ENCODE measurements at regions not wholly inside any gene's neighbourhood (a gene's known extent, or its start where the extent isn't known, plus 50 kb on each side); places are given as distances from the start of the nearest gene placed in this dataset.

GRCh38 chr11:38971141-38971540 is 2373.1 kb upstream of the RAG2 start (continued):
- TF ChIP-seq, protein P1, sequence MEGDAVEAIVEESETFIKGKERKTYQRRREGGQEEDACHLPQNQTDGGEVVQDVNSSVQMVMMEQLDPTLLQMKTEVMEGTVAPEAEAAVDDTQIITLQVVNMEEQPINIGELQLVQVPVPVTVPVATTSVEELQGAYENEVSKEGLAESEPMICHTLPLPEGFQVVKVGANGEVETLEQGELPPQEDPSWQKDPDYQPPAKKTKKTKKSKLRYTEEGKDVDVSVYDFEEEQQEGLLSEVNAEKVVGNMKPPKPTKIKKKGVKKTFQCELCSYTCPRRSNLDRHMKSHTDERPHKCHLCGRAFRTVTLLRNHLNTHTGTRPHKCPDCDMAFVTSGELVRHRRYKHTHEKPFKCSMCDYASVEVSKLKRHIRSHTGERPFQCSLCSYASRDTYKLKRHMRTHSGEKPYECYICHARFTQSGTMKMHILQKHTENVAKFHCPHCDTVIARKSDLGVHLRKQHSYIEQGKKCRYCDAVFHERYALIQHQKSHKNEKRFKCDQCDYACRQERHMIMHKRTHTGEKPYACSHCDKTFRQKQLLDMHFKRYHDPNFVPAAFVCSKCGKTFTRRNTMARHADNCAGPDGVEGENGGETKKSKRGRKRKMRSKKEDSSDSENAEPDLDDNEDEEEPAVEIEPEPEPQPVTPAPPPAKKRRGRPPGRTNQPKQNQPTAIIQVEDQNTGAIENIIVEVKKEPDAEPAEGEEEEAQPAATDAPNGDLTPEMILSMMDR (IDR thresholded peaks at IDR 0.05 in 2 of 3, conservative IDR thresholded peaks at IDR 0.05 in 1 of 3; ENCODE audit: borderline replicate concordance in 1 of 3, insufficient read depth in 1 of 3, low read depth in 2 of 3, low read length in 2 of 3) = no peak
- TF ChIP-seq TCF7L2 (IDR thresholded peaks at IDR 0.05; ENCODE audit: borderline replicate concordance, extremely low read depth, insufficient read depth, insufficient read length) = no peak
- TF ChIP-seq EZH2phosphoT487 (IDR thresholded peaks at IDR 0.05; ENCODE audit: borderline replicate concordance) = no peak
- TF ChIP-seq FOSL1 (IDR thresholded peaks at IDR 0.05; ENCODE audit: low read depth) = no peak
- TF ChIP-seq CEBPB (IDR thresholded peaks at IDR 0.05; ENCODE audit: low read depth) = no peak
- TF ChIP-seq SIN3A (IDR thresholded peaks at IDR 0.05; ENCODE audit: low read depth) = no peak
- TF ChIP-seq ZFX (IDR thresholded peaks at IDR 0.05) = no peak

DNA sequence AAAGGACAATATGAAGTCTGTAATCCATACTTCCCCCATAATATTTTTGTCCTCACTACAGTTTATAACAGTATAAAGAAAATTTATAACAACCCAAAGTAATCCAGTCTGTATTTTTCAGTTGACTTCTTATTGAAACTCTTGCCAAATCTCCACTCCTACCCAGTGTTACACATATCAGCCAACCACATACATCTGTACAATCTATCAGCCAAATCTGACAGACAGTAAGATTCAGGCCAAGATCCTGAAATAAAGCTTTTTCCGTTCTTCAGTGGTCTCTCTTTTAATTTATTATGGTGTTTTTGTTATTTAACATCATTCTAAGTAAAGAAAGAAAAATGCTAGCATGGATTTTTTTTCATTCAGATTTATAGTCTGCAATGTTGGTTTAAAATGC is 2370.9 kb upstream of the RAG2 start:
- Histone ChIP-seq H4K20me1 (ENCODE audit: insufficient read depth) (no peaks in the 10 kb centered on the region), H3K4me2 (ENCODE audit: low read length) (no peak overlapping the region), H3K9ac (ENCODE audit: low read length) (no peak overlapping the region), H3K27me3 (ENCODE audit: insufficient read depth, low read length) (no peaks in the 10 kb centered on the region), H3K27ac (ENCODE audit: low read depth, low read length) (no peak overlapping the region), H3K9me3 (ENCODE audit: control insufficient read depth in 1 of 2, insufficient read depth in 1 of 2, low read depth in 1 of 2, low read length in 2 of 2) (peaks cover 15 to 16% of the 10 kb centered on the region in 2 experiments; a peak in 3 of 4 replicates), H3K36me3 (ENCODE audit: control insufficient read depth in 1 of 2, insufficient read depth in 2 of 2, low read length in 2 of 2) (no peaks in the 10 kb centered on the region), H3K4me1 (ENCODE audit: control insufficient read depth in 1 of 2, insufficient read depth in 2 of 2, low read length in 2 of 2) (no peaks in the 10 kb centered on the region), H3K79me2 (ENCODE audit: insufficient read depth, low read length) (no peaks in the 10 kb centered on the region), H3K9me2 (ENCODE audit: insufficient read depth) (no peaks in the 10 kb centered on the region), H3K4me3 (replicated peaks in 1 of 2; ENCODE audit: low read depth in 1 of 2, low read length in 2 of 2) (no peak overlapping the region), H2AFZ (ENCODE audit: low read depth, low read length, poor library complexity, severe bottlenecking) (no peak overlapping the region)
- ChIA-PET RAD21 (ENCODE audit: low non-redundant PET in 1 of 2, low total read pairs in 2 of 2, uncharacterized antibody in 2 of 2, unreplicated experiment in 2 of 2) (no interaction called here), POLR2A (no interaction called here), CTCF (no interaction called here)
- BruUV-seq (replicated peaks) = no TSS peak
- TF ChIP-seq EGR1 (IDR thresholded peaks at IDR 0.05; ENCODE audit: low read depth) (no peak), ATF3 (IDR thresholded peaks at IDR 0.05) (no peak)
- DNase-seq (ENCODE audit: low read depth, low spot score) (no peak), ATAC-seq (no peak)
- intact Hi-C loops (cut with micrococcal nuclease) = no loop called here
